OCI-LY3 (cell line): ENCODE measurements at regions not wholly inside any gene's neighbourhood (a gene's known extent, or its start where the extent isn't known, plus 50 kb on each side); places are given as distances from the start of the nearest gene placed in this dataset.

ENCODE experiments used
- CTCF ChIP-seq: fragments of 200-600, 300-600 bp; sonication (generic); IDR thresholded peaks from 2 replicates; pipeline ENCODE4 v1.5.1; 2014; ENCODE audit warnings: antibody characterized with exemption, low read length, low read depth
- EZH2phosphoT487 ChIP-seq: fragments of 200-600 bp; shearing (Covaris generic); IDR thresholded peaks from 2 replicates; pipeline ENCODE4 v1.6.1; 2018; ENCODE audit warnings: antibody characterized with exemption, mixed run types, low read depth

GRCh38 chr1:22317920-22318243 is 133.8 kb upstream of the ZBTB40 start:
- TF ChIP-seq CTCF, result no peak
- no peak for TF ChIP-seq EZH2phosphoT487
